Activated naive CD8-positive, alpha-beta T cell (primary cell): ENCODE measurements at regions not wholly inside any gene's neighbourhood (a gene's known extent, or its start where the extent isn't known, plus 50 kb on each side); places are given as distances from the start of the nearest gene placed in this dataset.

ENCODE experiments used
- H3K27ac Mint-ChIP-seq: one replicate; pipeline ENCODE4 v1.8.0; 2021; ENCODE audit warnings: mixed read lengths
- H3K27me3 Mint-ChIP-seq: one replicate; pipeline ENCODE4 v1.8.0; 2021; ENCODE audit warnings: mixed read lengths
- H3K36me3 Mint-ChIP-seq: one replicate; pipeline ENCODE4 v1.8.0; 2021; ENCODE audit warnings: mixed read lengths
- H3K4me1 Mint-ChIP-seq: one replicate; pipeline ENCODE4 v1.8.0; 2021; ENCODE audit warnings: low read depth, mixed read lengths
- H3K4me3 Mint-ChIP-seq: one replicate; pipeline ENCODE4 v1.8.0; 2021; ENCODE audit warnings: mild to moderate bottlenecking, mixed read lengths
- H3K9me3 Mint-ChIP-seq: one replicate; pipeline ENCODE4 v1.8.0; 2021; ENCODE audit warnings: low read depth, mixed read lengths

DNA sequence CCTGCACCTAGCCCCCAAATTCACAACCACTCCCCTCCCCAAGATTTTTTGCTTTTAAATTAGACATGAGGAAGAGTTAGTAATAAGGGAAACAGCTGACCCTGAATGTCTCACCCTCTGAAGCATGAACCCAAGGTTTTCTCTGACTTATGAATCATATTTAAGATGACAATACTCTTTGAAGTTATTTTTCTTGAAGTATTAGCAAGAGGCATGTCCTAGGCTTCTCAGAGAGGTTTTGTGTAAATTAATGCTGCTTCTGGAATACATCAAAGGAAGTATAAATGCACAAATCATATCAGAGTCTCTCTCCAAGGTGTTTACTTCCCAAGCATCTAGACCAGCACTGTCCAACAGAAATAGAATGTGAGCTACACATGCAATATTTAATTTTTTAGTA, 408.1 kb upstream of the MARCKS start:
- H3K27me3 Mint-ChIP-seq, result no peaks in the 10 kb centered on the region
- no peaks in the 10 kb centered on the region for H3K9me3 Mint-ChIP-seq
- no peaks in the 10 kb centered on the region for H3K4me1 Mint-ChIP-seq
- no peak overlapping the region for H3K27ac Mint-ChIP-seq
- no peaks in the 10 kb centered on the region for H3K36me3 Mint-ChIP-seq
- no peak overlapping the region for H3K4me3 Mint-ChIP-seq

DNA sequence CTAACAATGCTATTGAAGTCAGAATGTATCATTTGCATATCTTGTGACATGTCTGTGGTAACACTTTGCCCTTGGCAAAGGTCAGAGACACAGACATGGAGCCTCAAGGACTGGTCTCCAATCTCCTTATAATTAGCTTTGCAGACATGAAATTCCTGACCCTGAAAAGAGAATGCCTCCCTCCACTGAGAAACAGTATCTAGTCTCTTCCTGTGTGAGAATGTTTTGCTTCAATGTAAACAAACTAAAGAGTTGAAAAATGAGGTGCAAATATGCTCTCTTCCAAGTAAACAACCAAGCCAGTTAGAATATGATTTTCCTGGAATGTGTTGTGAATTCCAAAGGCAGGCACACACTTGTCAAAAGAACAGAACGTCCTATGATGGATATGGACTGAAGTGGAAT, 407.1 kb upstream of the MARCKS start:
- H3K9me3 Mint-ChIP-seq, result no peaks in the 10 kb centered on the region
- no peaks in the 10 kb centered on the region for H3K36me3 Mint-ChIP-seq
- H3K4me1 Mint-ChIP-seq, result no peaks in the 10 kb centered on the region
- no peak overlapping the region for H3K4me3 Mint-ChIP-seq
- no peaks in the 10 kb centered on the region for H3K27me3 Mint-ChIP-seq
- no peak overlapping the region for H3K27ac Mint-ChIP-seq

DNA sequence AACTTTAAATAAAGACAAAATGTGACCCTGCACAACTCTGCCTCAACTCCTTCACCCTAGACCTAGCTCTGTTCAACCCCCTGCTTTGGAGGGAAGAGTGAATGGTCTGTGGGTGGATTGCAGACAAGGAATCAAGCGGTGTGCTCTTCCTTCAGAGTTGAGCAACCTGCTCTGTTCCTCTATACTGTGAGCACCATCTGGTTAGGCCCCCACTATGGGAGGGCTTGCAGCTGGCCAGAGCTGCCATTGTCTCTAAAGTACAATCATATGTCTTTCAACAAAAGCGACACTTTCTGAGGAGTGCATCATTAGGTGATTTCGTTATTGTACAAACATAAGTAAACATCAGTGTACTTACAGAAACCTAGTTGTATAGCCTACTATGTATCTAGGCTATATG, 406.1 kb upstream of the MARCKS start:
- H3K27me3 Mint-ChIP-seq, result peaks cover 3% of the 10 kb centered on the region
- H3K4me3 Mint-ChIP-seq, result no peak overlapping the region
- H3K36me3 Mint-ChIP-seq, result no peaks in the 10 kb centered on the region
- no peak overlapping the region for H3K27ac Mint-ChIP-seq
- H3K4me1 Mint-ChIP-seq, result no peaks in the 10 kb centered on the region
- H3K9me3 Mint-ChIP-seq, result no peaks in the 10 kb centered on the region

DNA sequence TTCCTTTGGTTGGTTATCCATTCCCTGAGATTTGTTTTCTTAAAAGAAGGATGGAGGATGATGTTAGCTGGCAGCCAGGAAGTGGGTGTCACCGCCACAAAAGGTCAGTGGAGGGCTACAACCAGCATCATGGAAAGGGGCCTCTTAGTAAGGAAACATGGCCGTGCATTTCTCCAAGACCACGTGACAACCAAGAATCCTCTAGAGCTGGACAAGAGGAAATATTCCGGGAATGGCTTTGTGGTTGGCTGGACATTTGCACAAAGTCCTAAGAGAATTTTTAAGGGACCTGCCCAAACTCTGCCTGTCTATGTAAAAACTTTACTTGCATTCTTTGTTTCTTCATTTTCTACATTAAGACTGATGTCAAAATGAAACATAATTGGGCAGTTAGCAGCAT, 399.9 kb upstream of the MARCKS start:
- Mint-ChIP-seq H3K4me1 (no peaks in the 10 kb centered on the region), H3K9me3 (peaks cover 3% of the 10 kb centered on the region), H3K36me3 (no peaks in the 10 kb centered on the region), H3K27me3 (peaks cover 5% of the 10 kb centered on the region), H3K4me3 (no peak overlapping the region), H3K27ac (no peak overlapping the region)

DNA sequence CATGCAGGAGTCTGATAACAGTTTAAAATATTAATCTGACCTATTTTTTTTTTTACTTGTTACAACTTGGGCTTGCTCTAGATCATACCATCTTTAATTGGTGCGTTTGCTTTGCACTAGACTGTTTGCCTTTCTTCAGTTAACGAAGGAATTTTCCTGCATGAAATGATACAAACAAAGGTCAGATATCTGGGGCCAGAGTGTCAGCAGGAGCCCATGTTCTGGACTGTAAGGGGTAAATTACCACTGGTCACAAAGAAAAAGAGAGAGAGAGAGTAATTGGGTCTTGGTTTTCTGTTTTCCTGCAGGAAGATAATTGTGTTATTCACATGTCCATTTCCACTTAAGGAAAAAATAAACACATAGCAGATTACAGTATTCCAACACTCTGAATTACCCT, 399.4 kb upstream of the MARCKS start:
- Mint-ChIP-seq H3K36me3 (no peaks in the 10 kb centered on the region), H3K9me3 (peaks cover 3% of the 10 kb centered on the region), H3K27ac (no peak overlapping the region), H3K4me3 (no peak overlapping the region), H3K27me3 (peaks cover 7% of the 10 kb centered on the region), H3K4me1 (no peaks in the 10 kb centered on the region)

DNA sequence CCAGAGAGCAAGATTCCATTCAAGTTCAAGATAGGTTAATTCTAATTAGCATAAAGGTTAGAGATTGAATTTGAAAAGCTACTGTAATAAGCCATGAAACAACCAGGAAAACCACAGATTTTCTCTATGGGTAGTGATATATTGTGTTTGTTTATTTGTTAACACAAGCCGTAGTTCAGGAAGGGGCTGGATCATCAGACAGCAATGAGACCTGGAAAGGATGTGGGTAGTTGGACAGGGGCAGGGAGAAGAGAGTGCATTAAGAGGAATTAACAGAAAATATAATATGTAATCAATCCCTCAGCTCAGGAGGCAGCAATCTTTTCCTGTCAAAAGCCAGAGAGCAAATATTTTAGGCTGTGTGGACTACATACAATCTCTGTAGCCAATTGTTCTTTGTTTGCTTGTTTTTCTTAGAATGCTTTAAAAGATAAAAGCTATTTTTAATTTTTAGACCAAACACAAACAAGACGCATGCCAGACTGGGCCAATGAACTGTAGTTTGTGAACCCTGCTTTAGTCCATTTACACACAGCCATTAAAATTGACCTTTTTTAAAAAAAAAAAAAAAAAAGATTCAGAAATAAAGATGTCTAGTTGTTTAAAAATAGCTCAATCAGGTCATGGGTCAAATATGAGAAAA, 398.7 kb upstream of the MARCKS start:
- Mint-ChIP-seq H3K27me3 (peaks cover 7% of the 10 kb centered on the region), H3K4me1 (no peaks in the 10 kb centered on the region)

GRCh38 chr6:113461153-113461932, 395.8 kb upstream of the MARCKS start:
- Mint-ChIP-seq H3K9me3 (peaks cover 3% of the 10 kb centered on the region), H3K27me3 (peaks cover 4% of the 10 kb centered on the region), H3K36me3 (no peaks in the 10 kb centered on the region), H3K4me1 (no peaks in the 10 kb centered on the region), H3K27ac (no peak overlapping the region), H3K4me3 (no peak overlapping the region)

More for the DNA sequence above, 398.7 kb upstream of the MARCKS start:
- Mint-ChIP-seq H3K36me3 (no peaks in the 10 kb centered on the region), H3K4me3 (no peak overlapping the region), H3K9me3 (peaks cover 3% of the 10 kb centered on the region), H3K27ac (no peak overlapping the region)

DNA sequence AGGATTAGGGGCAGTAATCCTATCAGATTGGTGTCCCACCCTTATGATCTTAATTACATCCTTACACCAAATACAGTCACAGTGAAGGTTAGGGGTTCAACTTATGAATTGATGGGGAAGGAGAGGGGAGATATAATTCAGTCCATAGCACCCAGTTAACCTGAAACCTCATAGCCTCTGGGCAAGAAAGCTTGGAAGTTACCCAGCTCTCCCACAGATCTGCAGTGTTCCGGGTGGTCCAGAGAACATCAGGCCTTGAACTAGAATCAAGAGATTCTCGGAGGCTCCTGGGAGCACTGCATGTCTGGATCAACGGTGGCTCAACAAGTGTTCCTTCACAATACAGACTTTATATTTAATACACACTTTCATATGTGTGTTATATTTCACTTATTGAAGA, 392.6 kb upstream of the MARCKS start:
- Mint-ChIP-seq H3K4me1 (no peaks in the 10 kb centered on the region), H3K27me3 (peaks cover 2% of the 10 kb centered on the region), H3K27ac (no peak overlapping the region), H3K36me3 (no peaks in the 10 kb centered on the region), H3K9me3 (peaks cover under 1% of the 10 kb centered on the region), H3K4me3 (no peak overlapping the region)

DNA sequence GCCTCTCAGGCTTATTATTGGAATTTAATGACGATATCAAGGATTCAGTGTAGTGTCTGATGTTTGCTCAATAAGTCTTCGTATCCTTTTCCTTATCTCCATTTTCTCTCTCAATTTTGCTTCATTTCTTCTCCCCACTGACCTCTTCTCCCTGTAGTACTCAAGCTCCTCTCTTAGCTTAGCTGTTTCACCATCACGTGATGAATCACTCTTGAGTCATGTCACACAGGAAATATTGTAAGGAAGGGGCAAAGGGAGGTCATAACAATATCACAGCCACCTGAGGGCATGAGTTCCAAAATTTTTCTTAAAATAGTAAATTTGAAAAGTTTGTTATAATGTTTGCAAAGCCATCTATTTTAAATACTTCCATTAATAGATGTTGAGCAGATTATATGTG, 392.2 kb upstream of the MARCKS start:
- no peak overlapping the region for H3K27ac Mint-ChIP-seq
- H3K27me3 Mint-ChIP-seq, result peaks cover 2% of the 10 kb centered on the region
- H3K4me3 Mint-ChIP-seq, result no peak overlapping the region
- no peaks in the 10 kb centered on the region for H3K4me1 Mint-ChIP-seq
- H3K36me3 Mint-ChIP-seq, result no peaks in the 10 kb centered on the region
- no peaks in the 10 kb centered on the region for H3K9me3 Mint-ChIP-seq

DNA sequence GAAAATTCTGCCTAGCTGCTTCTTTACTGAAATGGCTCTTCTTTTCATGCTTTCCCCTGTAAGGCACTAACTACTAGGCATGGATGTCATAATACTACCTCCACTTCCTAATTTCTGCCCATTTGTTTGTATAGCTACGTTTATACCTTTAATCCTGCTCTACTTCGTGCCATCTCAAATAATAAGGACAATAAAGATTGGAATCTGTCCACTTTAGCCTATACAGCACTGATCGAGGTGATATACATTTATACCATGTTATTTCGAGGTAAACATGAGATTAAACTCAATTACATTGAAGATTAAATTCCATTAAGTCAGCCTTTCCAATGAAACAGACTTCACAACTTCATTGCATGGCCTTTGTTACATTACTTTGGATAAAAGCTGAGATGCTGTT, 390.6 kb upstream of the MARCKS start:
- H3K36me3 Mint-ChIP-seq, result no peaks in the 10 kb centered on the region
- H3K4me1 Mint-ChIP-seq, result no peaks in the 10 kb centered on the region
- peaks cover 2% of the 10 kb centered on the region for H3K27me3 Mint-ChIP-seq
- H3K27ac Mint-ChIP-seq, result no peak overlapping the region
- no peaks in the 10 kb centered on the region for H3K9me3 Mint-ChIP-seq
- H3K4me3 Mint-ChIP-seq, result no peak overlapping the region

DNA sequence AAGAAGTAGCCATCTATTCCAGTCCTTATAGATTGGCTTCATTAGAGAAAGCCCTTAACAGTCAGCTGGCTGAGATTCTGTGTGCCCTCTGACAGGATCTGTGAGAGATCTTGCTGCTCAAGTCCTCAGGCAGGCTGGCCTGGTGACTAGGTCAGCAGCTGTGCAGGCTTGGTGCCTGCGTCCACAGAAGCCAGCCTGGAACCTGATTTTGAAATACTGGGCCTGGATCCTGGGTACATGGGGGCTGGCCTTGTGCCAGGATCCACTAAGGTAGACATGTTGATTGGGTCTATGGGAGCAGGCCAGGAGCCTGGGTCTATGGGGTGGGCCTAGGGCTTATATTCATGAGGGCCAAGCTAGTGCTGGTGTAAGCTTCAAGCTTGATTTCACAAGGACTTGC, 381.8 kb upstream of the MARCKS start:
- H3K27ac Mint-ChIP-seq, result no peak overlapping the region
- peaks cover 14% of the 10 kb centered on the region for H3K9me3 Mint-ChIP-seq
- H3K4me3 Mint-ChIP-seq, result no peak overlapping the region
- peaks cover 3% of the 10 kb centered on the region for H3K27me3 Mint-ChIP-seq
- no peaks in the 10 kb centered on the region for H3K36me3 Mint-ChIP-seq
- no peaks in the 10 kb centered on the region for H3K4me1 Mint-ChIP-seq

DNA sequence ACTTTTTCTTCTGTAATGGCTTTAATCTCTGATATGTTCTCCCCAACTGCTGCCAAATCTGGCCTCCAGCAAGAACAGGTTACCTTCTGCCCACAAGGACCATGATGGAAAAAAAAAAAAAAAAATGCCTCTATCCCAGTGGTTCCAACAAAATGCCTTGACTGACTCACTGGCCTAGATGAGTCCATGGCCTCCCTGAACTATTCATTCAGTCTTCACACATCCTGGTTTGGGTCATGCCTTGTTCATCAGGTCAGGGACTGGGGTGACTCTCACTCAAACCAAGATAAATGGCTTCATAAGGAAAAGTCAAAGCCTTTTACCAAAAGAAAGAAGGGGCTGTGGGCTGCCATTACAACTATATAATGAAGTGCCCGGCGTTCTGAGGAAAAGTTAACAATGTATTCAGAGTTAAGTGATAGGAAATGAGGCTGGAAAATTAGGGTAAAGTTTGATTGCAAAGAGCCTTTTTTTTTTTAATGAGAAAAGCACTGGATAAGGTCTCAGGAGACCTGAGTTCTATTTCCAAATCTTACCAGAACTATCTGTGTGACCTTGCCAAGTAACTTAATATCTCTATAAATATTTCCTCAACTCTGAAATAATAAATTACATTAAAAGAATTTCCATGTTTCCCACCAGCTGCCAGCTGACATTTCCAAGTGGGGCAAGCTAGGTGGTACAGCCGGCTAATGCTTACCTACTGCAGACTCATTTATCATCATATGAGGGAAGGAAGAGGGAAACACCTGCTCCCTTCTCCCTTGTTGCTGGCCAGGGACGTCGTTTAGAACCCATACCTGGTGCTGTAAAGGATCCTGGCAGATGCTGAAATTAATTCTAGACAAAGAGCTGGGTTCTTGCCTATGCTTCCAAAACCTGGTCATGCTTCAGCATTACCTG, 380.0 kb upstream of the MARCKS start:
- H3K27ac Mint-ChIP-seq, result no peak overlapping the region

DNA sequence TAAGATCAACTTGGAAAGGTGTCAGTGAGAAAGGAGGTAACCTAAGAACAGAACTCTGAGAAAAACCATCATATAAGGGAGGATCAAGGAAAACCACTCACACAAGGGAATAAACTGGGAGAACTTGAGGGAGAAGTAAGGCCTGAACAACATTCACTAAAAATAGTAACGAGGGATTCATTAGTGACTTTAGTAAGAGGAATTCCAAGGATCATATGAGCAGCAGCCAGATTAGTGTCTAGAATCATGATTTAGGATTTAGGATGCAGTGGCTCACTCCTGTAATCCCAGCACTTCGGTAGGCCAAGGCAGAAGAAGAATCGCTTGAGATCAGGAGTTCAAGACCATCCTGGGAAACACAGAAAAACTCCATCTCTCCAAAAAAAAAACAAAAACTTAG, 376.5 kb upstream of the MARCKS start:
- peaks cover 3% of the 10 kb centered on the region for H3K27me3 Mint-ChIP-seq
- H3K36me3 Mint-ChIP-seq, result no peaks in the 10 kb centered on the region
- H3K9me3 Mint-ChIP-seq, result no peaks in the 10 kb centered on the region
- H3K4me1 Mint-ChIP-seq, result no peaks in the 10 kb centered on the region
- no peak overlapping the region for H3K4me3 Mint-ChIP-seq
- H3K27ac Mint-ChIP-seq, result no peak overlapping the region

More for the DNA sequence above, 380.0 kb upstream of the MARCKS start:
- H3K9me3 Mint-ChIP-seq, result peaks cover 14% of the 10 kb centered on the region
- H3K4me3 Mint-ChIP-seq, result no peak overlapping the region
- peaks cover 3% of the 10 kb centered on the region for H3K27me3 Mint-ChIP-seq
- no peaks in the 10 kb centered on the region for H3K4me1 Mint-ChIP-seq
- no peaks in the 10 kb centered on the region for H3K36me3 Mint-ChIP-seq

DNA sequence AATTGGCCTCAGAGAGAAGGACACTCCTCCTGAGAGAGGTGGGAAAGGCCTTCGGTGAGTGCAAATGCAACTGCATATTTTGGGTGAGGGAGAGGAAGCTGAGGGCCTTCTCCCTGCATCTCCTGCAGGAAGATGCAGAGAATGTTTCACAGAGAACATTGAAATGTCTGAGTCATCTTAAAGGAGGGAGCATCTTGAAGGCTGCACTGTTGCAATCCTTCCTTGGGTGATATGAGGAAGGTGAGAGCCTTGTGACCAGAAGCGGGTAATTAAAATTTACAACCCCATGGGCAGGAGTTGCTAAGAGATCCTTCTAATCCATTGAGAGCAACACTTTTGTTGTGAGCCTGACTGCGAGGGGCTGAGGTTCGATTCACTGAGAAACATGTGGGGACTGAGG, 375.7 kb upstream of the MARCKS start:
- Mint-ChIP-seq H3K36me3 (no peaks in the 10 kb centered on the region), H3K27me3 (peaks cover under 1% of the 10 kb centered on the region), H3K4me3 (no peak overlapping the region), H3K27ac (no peak overlapping the region), H3K4me1 (no peaks in the 10 kb centered on the region), H3K9me3 (no peaks in the 10 kb centered on the region)

- Mint-ChIP-seq H3K36me3 (no peaks in the 10 kb centered on the region), H3K27ac (no peak overlapping the region), H3K4me3 (no peak overlapping the region), H3K9me3 (no peaks in the 10 kb centered on the region), H3K27me3 (no peaks in the 10 kb centered on the region), H3K4me1 (no peaks in the 10 kb centered on the region)
Measured at GRCh38 chr6:113481910-113482309, 375.2 kb upstream of the MARCKS start.
